H1 (cell line): ENCODE measurements at regions not wholly inside any gene's neighbourhood (a gene's known extent, or its start where the extent isn't known, plus 50 kb on each side); places are given as distances from the start of the nearest gene placed in this dataset.

Experiments
- BACH1 ChIP-seq: IDR thresholded peaks from 2 replicates; pipeline ENCODE4 v1.6.1; 2012; ENCODE audit warnings: low read length, improper control_type of control experiment
- CHD1 ChIP-seq: IDR thresholded peaks from 2 replicates; pipeline ENCODE4 v1.6.1; 2012; ENCODE audit warnings: low read depth, low read length, improper control_type of control experiment
- CHD2 ChIP-seq: IDR thresholded peaks from 2 replicates; pipeline ENCODE4 v1.6.1; 2012; ENCODE audit warnings: low read length, improper control_type of control experiment
- CREB1 ChIP-seq: IDR thresholded peaks from 2 replicates; pipeline ENCODE4 v1.6.1; 2012; ENCODE audit warnings: inconsistent platforms
- POLR2AphosphoS5 ChIP-seq: IDR thresholded peaks from 2 replicates; pipeline ENCODE4 v1.6.1; 2011; ENCODE audit warnings: low read depth, low read length
- RFX5 ChIP-seq: IDR thresholded peaks from 2 replicates; pipeline ENCODE4 v1.6.1; 2011; ENCODE audit warnings: low read depth, low read length, improper control_type of control experiment, borderline replicate concordance
- YY1 ChIP-seq: IDR thresholded peaks from 2 replicates; pipeline ENCODE4 v1.6.1; 2011; ENCODE audit warnings: low read depth, mild to moderate bottlenecking, low read length
- TF ChIP-seq, protein P1 (sequence below): fragments of 300-600 bp; sonication (generic); IDR thresholded peaks from 2 replicates; pipeline ENCODE4 v1.7.1; 2012; ENCODE audit warnings: low read length, moderate library complexity, mild to moderate bottlenecking, inconsistent platforms; ENCODE audit not compliant: insufficient replicate concordance
- TF ChIP-seq, protein P2 (sequence below): IDR thresholded peaks from 2 replicates; pipeline ENCODE4 v1.6.1; 2011; ENCODE audit warnings: low read length, improper control_type of control experiment
- TF ChIP-seq, protein P3 (sequence below): IDR thresholded peaks from 2 replicates; pipeline ENCODE4 v1.6.1; 2012; ENCODE audit warnings: low read length, inconsistent platforms

DNA sequence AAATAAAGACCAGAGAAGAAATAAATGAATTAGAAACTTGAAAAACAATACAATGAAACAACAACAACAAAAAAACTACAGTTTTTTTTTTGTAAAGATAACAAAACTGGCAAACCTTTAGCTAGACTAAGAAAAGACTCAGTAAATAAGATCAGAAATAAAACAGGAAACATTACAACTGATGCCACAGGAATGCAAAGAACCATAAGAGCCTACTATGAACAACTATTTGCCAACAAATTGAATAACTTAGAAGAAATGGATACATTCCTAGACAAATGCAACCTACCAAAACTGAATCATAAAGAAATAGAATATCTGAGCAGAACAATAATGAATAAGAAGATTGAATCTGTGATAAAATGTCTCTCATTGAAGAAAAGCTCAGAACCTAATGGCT lies 742.0 kb downstream of the ADGRL2 start (continued):
- TF ChIP-seq, protein P1, sequence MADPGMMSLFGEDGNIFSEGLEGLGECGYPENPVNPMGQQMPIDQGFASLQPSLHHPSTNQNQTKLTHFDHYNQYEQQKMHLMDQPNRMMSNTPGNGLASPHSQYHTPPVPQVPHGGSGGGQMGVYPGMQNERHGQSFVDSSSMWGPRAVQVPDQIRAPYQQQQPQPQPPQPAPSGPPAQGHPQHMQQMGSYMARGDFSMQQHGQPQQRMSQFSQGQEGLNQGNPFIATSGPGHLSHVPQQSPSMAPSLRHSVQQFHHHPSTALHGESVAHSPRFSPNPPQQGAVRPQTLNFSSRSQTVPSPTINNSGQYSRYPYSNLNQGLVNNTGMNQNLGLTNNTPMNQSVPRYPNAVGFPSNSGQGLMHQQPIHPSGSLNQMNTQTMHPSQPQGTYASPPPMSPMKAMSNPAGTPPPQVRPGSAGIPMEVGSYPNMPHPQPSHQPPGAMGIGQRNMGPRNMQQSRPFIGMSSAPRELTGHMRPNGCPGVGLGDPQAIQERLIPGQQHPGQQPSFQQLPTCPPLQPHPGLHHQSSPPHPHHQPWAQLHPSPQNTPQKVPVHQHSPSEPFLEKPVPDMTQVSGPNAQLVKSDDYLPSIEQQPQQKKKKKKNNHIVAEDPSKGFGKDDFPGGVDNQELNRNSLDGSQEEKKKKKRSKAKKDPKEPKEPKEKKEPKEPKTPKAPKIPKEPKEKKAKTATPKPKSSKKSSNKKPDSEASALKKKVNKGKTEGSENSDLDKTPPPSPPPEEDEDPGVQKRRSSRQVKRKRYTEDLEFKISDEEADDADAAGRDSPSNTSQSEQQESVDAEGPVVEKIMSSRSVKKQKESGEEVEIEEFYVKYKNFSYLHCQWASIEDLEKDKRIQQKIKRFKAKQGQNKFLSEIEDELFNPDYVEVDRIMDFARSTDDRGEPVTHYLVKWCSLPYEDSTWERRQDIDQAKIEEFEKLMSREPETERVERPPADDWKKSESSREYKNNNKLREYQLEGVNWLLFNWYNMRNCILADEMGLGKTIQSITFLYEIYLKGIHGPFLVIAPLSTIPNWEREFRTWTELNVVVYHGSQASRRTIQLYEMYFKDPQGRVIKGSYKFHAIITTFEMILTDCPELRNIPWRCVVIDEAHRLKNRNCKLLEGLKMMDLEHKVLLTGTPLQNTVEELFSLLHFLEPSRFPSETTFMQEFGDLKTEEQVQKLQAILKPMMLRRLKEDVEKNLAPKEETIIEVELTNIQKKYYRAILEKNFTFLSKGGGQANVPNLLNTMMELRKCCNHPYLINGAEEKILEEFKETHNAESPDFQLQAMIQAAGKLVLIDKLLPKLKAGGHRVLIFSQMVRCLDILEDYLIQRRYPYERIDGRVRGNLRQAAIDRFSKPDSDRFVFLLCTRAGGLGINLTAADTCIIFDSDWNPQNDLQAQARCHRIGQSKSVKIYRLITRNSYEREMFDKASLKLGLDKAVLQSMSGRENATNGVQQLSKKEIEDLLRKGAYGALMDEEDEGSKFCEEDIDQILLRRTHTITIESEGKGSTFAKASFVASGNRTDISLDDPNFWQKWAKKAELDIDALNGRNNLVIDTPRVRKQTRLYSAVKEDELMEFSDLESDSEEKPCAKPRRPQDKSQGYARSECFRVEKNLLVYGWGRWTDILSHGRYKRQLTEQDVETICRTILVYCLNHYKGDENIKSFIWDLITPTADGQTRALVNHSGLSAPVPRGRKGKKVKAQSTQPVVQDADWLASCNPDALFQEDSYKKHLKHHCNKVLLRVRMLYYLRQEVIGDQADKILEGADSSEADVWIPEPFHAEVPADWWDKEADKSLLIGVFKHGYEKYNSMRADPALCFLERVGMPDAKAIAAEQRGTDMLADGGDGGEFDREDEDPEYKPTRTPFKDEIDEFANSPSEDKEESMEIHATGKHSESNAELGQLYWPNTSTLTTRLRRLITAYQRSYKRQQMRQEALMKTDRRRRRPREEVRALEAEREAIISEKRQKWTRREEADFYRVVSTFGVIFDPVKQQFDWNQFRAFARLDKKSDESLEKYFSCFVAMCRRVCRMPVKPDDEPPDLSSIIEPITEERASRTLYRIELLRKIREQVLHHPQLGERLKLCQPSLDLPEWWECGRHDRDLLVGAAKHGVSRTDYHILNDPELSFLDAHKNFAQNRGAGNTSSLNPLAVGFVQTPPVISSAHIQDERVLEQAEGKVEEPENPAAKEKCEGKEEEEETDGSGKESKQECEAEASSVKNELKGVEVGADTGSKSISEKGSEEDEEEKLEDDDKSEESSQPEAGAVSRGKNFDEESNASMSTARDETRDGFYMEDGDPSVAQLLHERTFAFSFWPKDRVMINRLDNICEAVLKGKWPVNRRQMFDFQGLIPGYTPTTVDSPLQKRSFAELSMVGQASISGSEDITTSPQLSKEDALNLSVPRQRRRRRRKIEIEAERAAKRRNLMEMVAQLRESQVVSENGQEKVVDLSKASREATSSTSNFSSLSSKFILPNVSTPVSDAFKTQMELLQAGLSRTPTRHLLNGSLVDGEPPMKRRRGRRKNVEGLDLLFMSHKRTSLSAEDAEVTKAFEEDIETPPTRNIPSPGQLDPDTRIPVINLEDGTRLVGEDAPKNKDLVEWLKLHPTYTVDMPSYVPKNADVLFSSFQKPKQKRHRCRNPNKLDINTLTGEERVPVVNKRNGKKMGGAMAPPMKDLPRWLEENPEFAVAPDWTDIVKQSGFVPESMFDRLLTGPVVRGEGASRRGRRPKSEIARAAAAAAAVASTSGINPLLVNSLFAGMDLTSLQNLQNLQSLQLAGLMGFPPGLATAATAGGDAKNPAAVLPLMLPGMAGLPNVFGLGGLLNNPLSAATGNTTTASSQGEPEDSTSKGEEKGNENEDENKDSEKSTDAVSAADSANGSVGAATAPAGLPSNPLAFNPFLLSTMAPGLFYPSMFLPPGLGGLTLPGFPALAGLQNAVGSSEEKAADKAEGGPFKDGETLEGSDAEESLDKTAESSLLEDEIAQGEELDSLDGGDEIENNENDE: no peak
- no peak for TF ChIP-seq POLR2AphosphoS5
- TF ChIP-seq RFX5: no peak
- no peak for TF ChIP-seq BACH1
- no peak for TF ChIP-seq CREB1
- TF ChIP-seq CHD1: no peak
- TF ChIP-seq, protein P2, sequence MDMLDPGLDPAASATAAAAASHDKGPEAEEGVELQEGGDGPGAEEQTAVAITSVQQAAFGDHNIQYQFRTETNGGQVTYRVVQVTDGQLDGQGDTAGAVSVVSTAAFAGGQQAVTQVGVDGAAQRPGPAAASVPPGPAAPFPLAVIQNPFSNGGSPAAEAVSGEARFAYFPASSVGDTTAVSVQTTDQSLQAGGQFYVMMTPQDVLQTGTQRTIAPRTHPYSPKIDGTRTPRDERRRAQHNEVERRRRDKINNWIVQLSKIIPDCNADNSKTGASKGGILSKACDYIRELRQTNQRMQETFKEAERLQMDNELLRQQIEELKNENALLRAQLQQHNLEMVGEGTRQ: no peak
- no peak for TF ChIP-seq CHD2
- no peak for TF ChIP-seq YY1
- TF ChIP-seq, protein P3, sequence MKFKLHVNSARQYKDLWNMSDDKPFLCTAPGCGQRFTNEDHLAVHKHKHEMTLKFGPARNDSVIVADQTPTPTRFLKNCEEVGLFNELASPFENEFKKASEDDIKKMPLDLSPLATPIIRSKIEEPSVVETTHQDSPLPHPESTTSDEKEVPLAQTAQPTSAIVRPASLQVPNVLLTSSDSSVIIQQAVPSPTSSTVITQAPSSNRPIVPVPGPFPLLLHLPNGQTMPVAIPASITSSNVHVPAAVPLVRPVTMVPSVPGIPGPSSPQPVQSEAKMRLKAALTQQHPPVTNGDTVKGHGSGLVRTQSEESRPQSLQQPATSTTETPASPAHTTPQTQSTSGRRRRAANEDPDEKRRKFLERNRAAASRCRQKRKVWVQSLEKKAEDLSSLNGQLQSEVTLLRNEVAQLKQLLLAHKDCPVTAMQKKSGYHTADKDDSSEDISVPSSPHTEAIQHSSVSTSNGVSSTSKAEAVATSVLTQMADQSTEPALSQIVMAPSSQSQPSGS: no peak
